Upper lobe of left lung (tissue), 6 donors: ENCODE measurements at regions not wholly inside any gene's neighbourhood (a gene's known extent, or its start where the extent isn't known, plus 50 kb on each side); places are given as distances from the start of the nearest gene placed in this dataset.

Experiments used
- ATAC-seq, 2 donors: fragments of 200-7000 bp; cut with Tn5 transposase; one replicate each; pipeline ENCODE4 v1.9.1; 2022; ENCODE audit warnings: mild to moderate bottlenecking in 2 of 2, moderate library complexity in 2 of 2; ENCODE audit not compliant: low FRiP score in 2 of 2
- DNase-seq, 2 donors: peaks; one replicate each; pipeline ENCODE4 v3.0.0-alpha.2; 2019 to 2020
- H3K27ac ChIP-seq, 4 donors: fragments of 200-600 bp; sonication (generic); one replicate each; pipeline ENCODE4 v1.5.1; 2016 to 2019
- H3K27me3 ChIP-seq, 4 donors: fragments of 200-600 bp; sonication (generic); one replicate each; pipeline ENCODE4 v1.5.1; 2017 to 2019
- H3K36me3 ChIP-seq, 4 donors: fragments of 200-600 bp; sonication (generic); one replicate each; pipeline ENCODE4 v1.5.1; 2016 to 2019
- H3K4me1 ChIP-seq, 4 donors: fragments of 200-600 bp; sonication (generic); one replicate each; pipeline ENCODE4 v1.5.1; 2018 to 2019
- H3K4me3 ChIP-seq, 4 donors: fragments of 200-600 bp; sonication (generic); one replicate each; pipeline ENCODE4 v1.5.1; 2017 to 2019; ENCODE audit warnings: mild to moderate bottlenecking in 2 of 4, moderate library complexity in 1 of 4
- H3K9me3 ChIP-seq, 4 donors: fragments of 200-600 bp; sonication (generic); one replicate each; pipeline ENCODE4 v1.5.1; 2018 to 2019
- CTCF ChIP-seq, 6 experiments: fragments of 450-650 bp in 4 of 6; fragments of 200-600 bp in 2 of 6; sonication (generic) in 2 of 6; IDR thresholded peaks; one replicate each; pipeline ENCODE4 v1.5.1; 2016 to 2019; ENCODE audit warnings: antibody characterized with exemption in 6 of 6
- EP300 ChIP-seq, 4 donors: sonication (generic); formaldehyde crosslinking; IDR thresholded peaks; one replicate each; pipeline ENCODE4 v1.5.1; 2017; ENCODE audit warnings: antibody characterized with exemption in 4 of 4, control low read depth in 2 of 4
- POLR2A ChIP-seq, 4 donors: fragments of 450-650 bp; IDR thresholded peaks; one replicate each; pipeline ENCODE4 v1.5.1; 2016 to 2017; ENCODE audit warnings: antibody characterized with exemption in 4 of 4, mild to moderate bottlenecking in 2 of 4
- POLR2AphosphoS5 ChIP-seq, 2 donors: sonication (generic); formaldehyde crosslinking; IDR thresholded peaks; one replicate each; pipeline ENCODE4 v1.5.1; 2017; ENCODE audit warnings: antibody characterized with exemption in 2 of 2
- WGBS, 2 donors: methylation state at CpG; one replicate each; pipeline ENCODE4 v1.1.5; 2017 to 2018; 5-methylcytosine and 5-hydroxymethylcytosine counted together
- donor health status: DM: no; HTN: no; CAD: no; lungs with moderate emphysema.
- donor health status: DM: no; HTN: yes; CAD: no; lungs with severe emphysema.

- Histone ChIP-seq H3K9me3 (no peaks in the 10 kb centered on the region), H3K27me3 (no peaks in the 10 kb centered on the region), H3K36me3 (no peaks in the 10 kb centered on the region), H3K27ac (no peak overlapping the region), H3K4me1 (no peaks in the 10 kb centered on the region), H3K4me3 (no peak overlapping the region)
- TF ChIP-seq CTCF (IDR thresholded peaks at IDR 0.05) (no peak), EP300 (IDR thresholded peaks at IDR 0.05) (no peak), POLR2A (IDR thresholded peaks at IDR 0.05) (no peak), POLR2AphosphoS5 (IDR thresholded peaks at IDR 0.05) (no peak)
- DNase-seq (no peak), ATAC-seq (no peak)
- 77 to 95% methylated on average over 1 of the region's 1 CpG for WGBS, 2 donors
Measured at GRCh38 chr7:118843456-118843855, 619.0 kb downstream of the ANKRD7 start.

GRCh38 chr7:118844748-118845147 is 620.2 kb downstream of the ANKRD7 start:
- H3K9me3 ChIP-seq: no peaks in the 10 kb centered on the region
- no peak overlapping the region for H3K27ac ChIP-seq
- no peak for ATAC-seq
- H3K4me1 ChIP-seq: no peaks in the 10 kb centered on the region
- DNase-seq: no peak
- WGBS, 2 donors: 67 to 71% methylated on average over 3 of the region's 3 CpGs
- H3K36me3 ChIP-seq: no peaks in the 10 kb centered on the region
- H3K27me3 ChIP-seq: no peaks in the 10 kb centered on the region
- H3K4me3 ChIP-seq: no peak overlapping the region
- no peak for TF ChIP-seq CTCF (IDR thresholded peaks at IDR 0.05)
- no peak for TF ChIP-seq POLR2AphosphoS5 (IDR thresholded peaks at IDR 0.05)
- no peak for TF ChIP-seq EP300 (IDR thresholded peaks at IDR 0.05)
- TF ChIP-seq POLR2A (IDR thresholded peaks at IDR 0.05): no peak

GRCh38 chr7:118845791-118846190 is 621.3 kb downstream of the ANKRD7 start:
- Histone ChIP-seq H3K4me1 (no peaks in the 10 kb centered on the region), H3K9me3 (no peaks in the 10 kb centered on the region), H3K27ac (no peak overlapping the region), H3K27me3 (no peaks in the 10 kb centered on the region), H3K36me3 (no peaks in the 10 kb centered on the region), H3K4me3 (no peak overlapping the region)
- TF ChIP-seq EP300 (IDR thresholded peaks at IDR 0.05) (no peak), POLR2AphosphoS5 (IDR thresholded peaks at IDR 0.05) (no peak), POLR2A (IDR thresholded peaks at IDR 0.05) (no peak), CTCF (IDR thresholded peaks at IDR 0.05) (no peak)
- DNase-seq: no peak
- 80 to 91% methylated on average over 3 of the region's 3 CpGs for WGBS, 2 donors
- no peak for ATAC-seq

GRCh38 chr7:118846977-118847376 is 622.5 kb downstream of the ANKRD7 start:
- TF ChIP-seq EP300 (IDR thresholded peaks at IDR 0.05): no peak
- no peak for TF ChIP-seq POLR2A (IDR thresholded peaks at IDR 0.05)
- TF ChIP-seq CTCF (IDR thresholded peaks at IDR 0.05): no peak
- no peak for TF ChIP-seq POLR2AphosphoS5 (IDR thresholded peaks at IDR 0.05)
- ATAC-seq (no peak), DNase-seq (no peak)
- no peak overlapping the region for H3K27ac ChIP-seq
- H3K9me3 ChIP-seq: no peaks in the 10 kb centered on the region
- no peaks in the 10 kb centered on the region for H3K36me3 ChIP-seq
- H3K4me3 ChIP-seq: no peak overlapping the region
- no peaks in the 10 kb centered on the region for H3K27me3 ChIP-seq
- H3K4me1 ChIP-seq: no peaks in the 10 kb centered on the region

GRCh38 chr7:118855290-118855689 is 630.8 kb downstream of the ANKRD7 start:
- no peaks in the 10 kb centered on the region for H3K36me3 ChIP-seq
- H3K27ac ChIP-seq: no peak overlapping the region
- TF ChIP-seq EP300 (IDR thresholded peaks at IDR 0.05): no peak
- ATAC-seq (no peak), DNase-seq (no peak)
- H3K9me3 ChIP-seq: no peaks in the 10 kb centered on the region
- H3K4me1 ChIP-seq: no peaks in the 10 kb centered on the region
- WGBS, 2 donors: 46 to 63% methylated on average over 3 of the region's 3 CpGs
- H3K27me3 ChIP-seq: no peaks in the 10 kb centered on the region
- no peak overlapping the region for H3K4me3 ChIP-seq
